HG03575 (cell line): ENCODE measurements at regions not wholly inside any gene's neighbourhood (a gene's known extent, or its start where the extent isn't known, plus 50 kb on each side); places are given as distances from the start of the nearest gene placed in this dataset.

ENCODE experiments used
- ATAC-seq: cut with Tn5 transposase; IDR thresholded peaks from one replicate; pipeline ENCODE4 v1.9.1; 2021; ENCODE audit not compliant: unreplicated experiment, insufficient number of reproducible peaks, low FRiP score; ENCODE audit errors: extremely low read depth

GRCh38 chr11:15629690-15630321, 515.1 kb downstream of the INSC start:
- ATAC-seq, result no peak

GRCh38 chr11:15630896-15631295, 516.2 kb downstream of the INSC start:
- no peak for ATAC-seq

GRCh38 chr11:15635521-15635920, 520.8 kb downstream of the INSC start:
- ATAC-seq, result no peak

GRCh38 chr11:15636521-15637089, 521.9 kb downstream of the INSC start:
- no peak for ATAC-seq

- no peak for ATAC-seq
Measured at GRCh38 chr11:15638386-15638787, 523.7 kb downstream of the INSC start.

GRCh38 chr11:15640318-15640717, 525.6 kb downstream of the INSC start:
- no peak for ATAC-seq

GRCh38 chr11:15641271-15642045, 526.7 kb downstream of the INSC start:
- no peak for ATAC-seq

GRCh38 chr11:15645201-15645600, 530.5 kb downstream of the INSC start:
- ATAC-seq, result no peak

- no peak for ATAC-seq
Measured at GRCh38 chr11:15649371-15650104, 534.8 kb downstream of the INSC start.

GRCh38 chr11:15650105-15650938, 535.6 kb downstream of the INSC start:
- peak; percentile 69 for ATAC-seq

GRCh38 chr11:15651033-15651432, 536.3 kb downstream of the INSC start:
- no peak for ATAC-seq

- ATAC-seq, result no peak
Measured at GRCh38 chr11:15651816-15652215, 537.1 kb downstream of the INSC start.

- no peak for ATAC-seq
Measured at GRCh38 chr11:15653191-15653710, 538.5 kb downstream of the INSC start.

- no peak for ATAC-seq
Measured at GRCh38 chr11:15654451-15654850, 539.7 kb downstream of the INSC start.

- no peak for ATAC-seq
Measured at GRCh38 chr11:15655552-15655951, 540.8 kb downstream of the INSC start.

- ATAC-seq, result no peak
Measured at GRCh38 chr11:15657264-15657663, 542.5 kb downstream of the INSC start.

- no peak for ATAC-seq
Measured at GRCh38 chr11:15660496-15660895, 545.8 kb downstream of the INSC start.

GRCh38 chr11:15662285-15662684, 547.6 kb downstream of the INSC start:
- no peak for ATAC-seq

GRCh38 chr11:15663777-15664218, 549.1 kb downstream of the INSC start:
- ATAC-seq, result no peak
